Mesothelial cell of epicardium (in vitro differentiated cells): ENCODE measurements at regions not wholly inside any gene's neighbourhood (a gene's known extent, or its start where the extent isn't known, plus 50 kb on each side); places are given as distances from the start of the nearest gene placed in this dataset.

Experiments
- DNase-seq, 2 experiments: peaks; one replicate each; pipeline ENCODE4 v3.0.0; 2021; ENCODE audit warnings: low spot score in 2 of 2; ENCODE audit not compliant: unreplicated experiment in 2 of 2
- H3K27ac Mint-ChIP-seq: 2 replicates; pipeline ENCODE4 v1.8.0; 2021; ENCODE audit warnings: mixed read lengths
- H3K27me3 Mint-ChIP-seq: 2 replicates; pipeline ENCODE4 v1.8.0; 2021; ENCODE audit warnings: low read depth, mixed read lengths
- H3K36me3 Mint-ChIP-seq: 2 replicates; pipeline ENCODE4 v1.8.0; 2021; ENCODE audit warnings: mixed read lengths
- H3K4me1 Mint-ChIP-seq: 2 replicates; pipeline ENCODE4 v1.8.0; 2021; ENCODE audit warnings: mixed read lengths
- H3K4me3 Mint-ChIP-seq: 2 replicates; pipeline ENCODE4 v1.8.0; 2021; ENCODE audit warnings: mild to moderate bottlenecking, moderate library complexity, mixed read lengths
- H3K9me3 Mint-ChIP-seq: 2 replicates; pipeline ENCODE4 v1.8.0; 2021; ENCODE audit warnings: mixed read lengths
- TF ChIP-seq, protein P1 (sequence below): fragments of 200-600 bp; sonication (generic); IDR thresholded peaks from one replicate; pipeline ENCODE4 v1.5.0; 2021; ENCODE audit warnings: antibody characterized with exemption; ENCODE audit not compliant: unreplicated experiment

DNA sequence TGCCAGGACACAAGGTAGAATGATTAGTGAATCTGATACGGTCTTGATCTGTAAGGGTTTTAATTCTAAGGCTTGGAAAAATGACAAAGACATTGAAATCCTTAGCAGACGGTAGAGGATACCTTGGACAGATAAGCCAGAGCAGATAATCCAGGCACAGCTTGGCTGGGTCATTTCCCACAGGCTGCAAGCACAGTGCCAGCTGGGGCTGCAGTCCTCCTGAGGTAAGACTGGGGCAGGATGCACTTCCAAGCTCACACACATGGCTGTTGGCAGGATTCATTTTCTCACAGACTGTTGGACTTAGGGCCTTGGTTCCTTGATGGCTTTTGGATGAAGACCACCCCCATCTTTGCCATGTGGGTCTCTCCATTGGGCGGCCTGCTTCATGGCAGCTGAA, 63.2 kb upstream of the BMPER start:
- Mint-ChIP-seq H3K9me3 (no peaks in the 10 kb centered on the region), H3K4me3 (no peak overlapping the region), H3K27me3 (peaks cover 25% of the 10 kb centered on the region), H3K27ac (no peak overlapping the region), H3K36me3 (no peaks in the 10 kb centered on the region), H3K4me1 (peaks cover 23% of the 10 kb centered on the region)
- DNase-seq, result no peak
- TF ChIP-seq, protein P1, sequence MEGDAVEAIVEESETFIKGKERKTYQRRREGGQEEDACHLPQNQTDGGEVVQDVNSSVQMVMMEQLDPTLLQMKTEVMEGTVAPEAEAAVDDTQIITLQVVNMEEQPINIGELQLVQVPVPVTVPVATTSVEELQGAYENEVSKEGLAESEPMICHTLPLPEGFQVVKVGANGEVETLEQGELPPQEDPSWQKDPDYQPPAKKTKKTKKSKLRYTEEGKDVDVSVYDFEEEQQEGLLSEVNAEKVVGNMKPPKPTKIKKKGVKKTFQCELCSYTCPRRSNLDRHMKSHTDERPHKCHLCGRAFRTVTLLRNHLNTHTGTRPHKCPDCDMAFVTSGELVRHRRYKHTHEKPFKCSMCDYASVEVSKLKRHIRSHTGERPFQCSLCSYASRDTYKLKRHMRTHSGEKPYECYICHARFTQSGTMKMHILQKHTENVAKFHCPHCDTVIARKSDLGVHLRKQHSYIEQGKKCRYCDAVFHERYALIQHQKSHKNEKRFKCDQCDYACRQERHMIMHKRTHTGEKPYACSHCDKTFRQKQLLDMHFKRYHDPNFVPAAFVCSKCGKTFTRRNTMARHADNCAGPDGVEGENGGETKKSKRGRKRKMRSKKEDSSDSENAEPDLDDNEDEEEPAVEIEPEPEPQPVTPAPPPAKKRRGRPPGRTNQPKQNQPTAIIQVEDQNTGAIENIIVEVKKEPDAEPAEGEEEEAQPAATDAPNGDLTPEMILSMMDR, result no peak

DNA sequence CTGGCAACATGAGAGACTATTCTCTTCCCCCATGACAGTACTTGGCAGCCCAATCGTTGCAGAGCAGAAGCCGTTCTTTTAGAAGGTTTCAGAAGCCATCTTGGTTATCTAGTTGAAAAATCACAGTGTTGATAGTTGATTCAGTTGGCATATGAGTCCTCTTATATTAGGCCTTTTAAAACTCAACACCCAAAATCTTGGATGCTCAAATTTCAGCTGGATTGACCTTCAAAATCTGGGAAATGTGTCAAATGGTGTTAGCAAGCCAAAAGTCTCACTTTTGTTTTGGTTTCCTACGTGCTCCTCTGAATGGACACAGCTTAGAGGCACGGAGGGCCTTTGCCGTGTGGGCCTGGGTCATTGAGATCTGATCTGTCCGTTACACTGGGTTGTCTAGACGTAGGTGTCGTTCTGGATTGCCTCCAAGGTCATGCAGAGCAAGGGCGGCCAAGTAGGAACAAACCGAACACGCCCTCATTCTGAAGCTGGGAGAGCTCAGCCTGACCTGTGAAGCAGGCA, 59.3 kb upstream of the BMPER start:
- peaks cover 35% of the 10 kb centered on the region for H3K27me3 Mint-ChIP-seq
- no peak overlapping the region for H3K4me3 Mint-ChIP-seq
- no peaks in the 10 kb centered on the region for H3K9me3 Mint-ChIP-seq
- TF ChIP-seq, protein P1, result no peak
- H3K27ac Mint-ChIP-seq, result no peak overlapping the region
- H3K36me3 Mint-ChIP-seq, result no peaks in the 10 kb centered on the region
- no peak for DNase-seq
- peaks cover 19% of the 10 kb centered on the region for H3K4me1 Mint-ChIP-seq

DNA sequence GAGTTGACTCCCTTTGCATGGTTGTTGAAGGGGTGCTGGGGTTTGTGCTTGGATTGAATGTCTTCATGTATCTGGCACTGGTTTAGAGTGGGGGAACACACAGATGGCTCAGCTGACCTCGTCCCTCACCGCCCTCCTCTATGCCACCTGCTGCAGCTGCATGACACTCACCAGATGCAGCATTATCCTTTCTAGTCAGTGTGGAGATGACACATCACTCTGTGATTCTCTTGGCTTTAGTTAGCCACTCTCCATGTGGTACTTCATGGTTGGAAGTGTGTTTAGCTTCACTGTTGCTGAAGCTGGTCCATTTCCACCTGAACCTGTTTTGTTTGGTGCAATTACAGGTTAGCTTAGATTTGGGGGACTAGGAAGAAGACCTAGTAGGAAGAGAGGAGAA, 56.3 kb upstream of the BMPER start:
- Mint-ChIP-seq H3K27me3 (peaks cover 36% of the 10 kb centered on the region), H3K27ac (no peak overlapping the region), H3K4me3 (no peak overlapping the region), H3K9me3 (no peaks in the 10 kb centered on the region), H3K4me1 (peaks cover 5% of the 10 kb centered on the region), H3K36me3 (no peaks in the 10 kb centered on the region)
- no peak for DNase-seq
- TF ChIP-seq, protein P1, result no peak

DNA sequence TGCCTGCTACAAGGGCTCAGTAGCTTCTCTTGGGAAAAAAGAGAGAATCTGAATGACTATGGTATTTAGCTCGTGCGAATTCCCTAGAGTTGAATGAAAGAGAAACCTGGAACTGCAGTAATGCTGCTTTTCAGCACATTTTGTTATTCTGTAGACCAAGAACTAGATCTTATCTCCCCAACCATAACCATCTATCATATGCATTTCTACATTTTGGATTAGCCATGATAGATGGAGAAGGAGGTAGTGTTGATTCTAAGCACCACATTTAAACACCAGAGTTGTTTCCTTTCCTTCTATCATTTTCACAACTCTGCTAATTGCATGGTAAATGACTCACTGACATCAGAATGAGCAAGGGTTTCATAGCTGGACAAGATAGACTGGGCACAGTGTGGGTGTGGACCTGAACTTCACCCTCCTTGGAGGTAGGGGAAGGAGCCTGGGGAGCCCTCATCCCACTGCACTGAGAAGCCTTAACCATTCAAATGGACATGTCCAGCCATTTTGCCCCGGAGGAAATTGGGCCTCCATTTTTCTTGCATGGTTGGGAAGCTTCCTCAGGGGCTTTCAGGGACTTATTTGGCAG, 55.3 kb upstream of the BMPER start:
- Mint-ChIP-seq H3K9me3 (no peaks in the 10 kb centered on the region), H3K27me3 (peaks cover 40% of the 10 kb centered on the region), H3K27ac (no peak overlapping the region), H3K4me1 (peaks cover 5% of the 10 kb centered on the region), H3K36me3 (no peaks in the 10 kb centered on the region), H3K4me3 (no peak overlapping the region)
- DNase-seq, result no peak
- TF ChIP-seq, protein P1, result no peak

DNA sequence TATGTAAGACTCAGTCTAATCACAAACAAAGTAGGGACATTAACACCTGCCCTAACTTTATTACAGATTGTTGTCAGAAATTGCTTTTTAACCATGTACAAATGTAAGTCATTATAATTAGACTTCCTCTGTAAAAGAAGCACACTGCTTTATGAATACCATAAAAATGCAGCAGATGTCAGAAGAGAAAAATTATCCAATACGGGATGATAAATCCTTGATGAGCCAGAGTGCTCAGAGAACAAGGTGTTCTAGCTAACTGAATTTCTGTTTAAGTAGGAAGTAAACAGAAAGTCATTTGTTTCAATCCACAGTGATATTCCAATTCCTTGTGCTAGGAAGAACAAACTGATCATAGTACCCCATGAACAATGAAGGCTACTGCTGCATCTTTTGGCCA, 54.6 kb upstream of the BMPER start:
- H3K36me3 Mint-ChIP-seq, result no peaks in the 10 kb centered on the region
- TF ChIP-seq, protein P1, result no peak
- H3K9me3 Mint-ChIP-seq, result no peaks in the 10 kb centered on the region
- peaks cover 5% of the 10 kb centered on the region for H3K4me1 Mint-ChIP-seq
- peaks cover 40% of the 10 kb centered on the region for H3K27me3 Mint-ChIP-seq
- no peak overlapping the region for H3K27ac Mint-ChIP-seq
- H3K4me3 Mint-ChIP-seq, result no peak overlapping the region
- no peak for DNase-seq
